Sigmoid colon (tissue), 6 donors: ENCODE measurements at regions not wholly inside any gene's neighbourhood (a gene's known extent, or its start where the extent isn't known, plus 50 kb on each side); places are given as distances from the start of the nearest gene placed in this dataset.

Experiments
- DNase-seq: peaks from one replicate; pipeline ENCODE4 v3.0.0-alpha.2; 2019
- H3K27ac ChIP-seq, 4 donors: fragments of 200-600 bp; sonication (generic); one replicate each; pipeline ENCODE4 v1.5.1; 2016 to 2019; ENCODE audit warnings: mild to moderate bottlenecking in 1 of 4
- H3K27me3 ChIP-seq, 3 donors: fragments of 200-600 bp; sonication (generic); one replicate each; pipeline ENCODE4 v1.5.1; 2019; ENCODE audit warnings: mild to moderate bottlenecking in 1 of 3
- H3K36me3 ChIP-seq, 4 donors: fragments of 200-600 bp; sonication (generic); one replicate each; pipeline ENCODE4 v1.5.1; 2016 to 2019
- H3K4me1 ChIP-seq, 4 donors: fragments of 200-600 bp; sonication (generic); one replicate each; pipeline ENCODE4 v1.5.1; 2017 to 2019
- H3K4me3 ChIP-seq, 4 donors: fragments of 200-600 bp; sonication (generic); one replicate each; pipeline ENCODE4 v1.5.1; 2017 to 2019; ENCODE audit warnings: mild to moderate bottlenecking in 2 of 4, moderate library complexity in 1 of 4
- H3K9me3 ChIP-seq, 4 donors: fragments of 200-600 bp in 3 of 4; sonication (generic) in 3 of 4; one replicate each; pipeline versions ENCODE4 v1.5.1 to v1.6.1; 2013 to 2019
- EP300 ChIP-seq, 4 donors: sonication (generic); formaldehyde crosslinking; IDR thresholded peaks; one replicate each; pipeline ENCODE4 v1.6.1; 2017; ENCODE audit warnings: antibody characterized with exemption in 4 of 4
- POLR2A ChIP-seq, 2 donors: fragments of 450-650 bp; IDR thresholded peaks; one replicate each; pipeline ENCODE4 v1.6.1; 2016; ENCODE audit warnings: antibody characterized with exemption in 2 of 2, mild to moderate bottlenecking in 2 of 2, moderate library complexity in 2 of 2
- POLR2AphosphoS5 ChIP-seq, 4 donors: sonication (generic); formaldehyde crosslinking; IDR thresholded peaks; one replicate each; pipeline ENCODE4 v1.6.1; 2017; ENCODE audit warnings: antibody characterized with exemption in 4 of 4
- WGBS, 2 donors: extraction: QIAGEN DNeasy Blood & Tissue Kit; methylation state at CpG; one replicate each; pipeline ENCODE4 v1.1.7; 2013; 5-methylcytosine and 5-hydroxymethylcytosine counted together
- intact Hi-C: fragments of 100-400 bp; cut with DNase I; formaldehyde crosslinking; loops from one replicate; pipeline ENCODE4 v1.15.1; 2023
- TF ChIP-seq, protein P1 (sequence below), 4 experiments: fragments of 450-650 bp in 3 of 4; fragments of 200-600 bp in 1 of 4; IDR thresholded peaks; one replicate each; pipeline ENCODE4 v1.5.1; 2016 to 2019; ENCODE audit warnings: antibody characterized with exemption in 4 of 4, mild to moderate bottlenecking in 3 of 4, moderate library complexity in 2 of 4
- donor health status: healthy with polysubstance abuse.
- donor health status: healthy.

DNA sequence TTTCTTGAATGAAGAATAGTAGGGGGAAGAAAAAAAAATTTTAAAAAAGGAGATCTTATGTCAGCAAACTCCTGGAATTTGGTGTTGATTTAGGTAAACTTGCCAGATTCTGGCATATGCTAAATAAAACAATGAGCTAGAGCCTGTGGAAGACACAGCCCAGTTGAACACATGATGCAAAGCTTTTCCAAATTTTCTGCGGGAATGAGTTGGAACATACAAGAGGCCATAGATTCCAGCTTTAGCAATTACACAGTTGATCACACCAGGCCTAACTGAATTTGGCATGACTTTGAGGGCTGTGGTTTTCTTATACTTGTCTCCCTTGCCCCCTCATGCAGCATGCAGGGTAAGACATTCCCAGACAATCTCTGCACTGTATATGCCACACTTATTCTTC lies 297.0 kb downstream of the SH3GL2 start:
- no peak for DNase-seq
- Histone ChIP-seq H3K9me3 (peaks cover 0 to 3% (median 0%) of the 10 kb centered on the region in 4 donors), H3K27ac (no peak overlapping the region), H3K4me3 (no peak overlapping the region), H3K27me3 (no peaks in the 10 kb centered on the region), H3K36me3 (no peaks in the 10 kb centered on the region), H3K4me1 (no peaks in the 10 kb centered on the region)
- TF ChIP-seq POLR2AphosphoS5 (IDR thresholded peaks at IDR 0.05) (no peak), EP300 (IDR thresholded peaks at IDR 0.05) (no peak), POLR2A (IDR thresholded peaks at IDR 0.05) (no peak)
- TF ChIP-seq, protein P1, sequence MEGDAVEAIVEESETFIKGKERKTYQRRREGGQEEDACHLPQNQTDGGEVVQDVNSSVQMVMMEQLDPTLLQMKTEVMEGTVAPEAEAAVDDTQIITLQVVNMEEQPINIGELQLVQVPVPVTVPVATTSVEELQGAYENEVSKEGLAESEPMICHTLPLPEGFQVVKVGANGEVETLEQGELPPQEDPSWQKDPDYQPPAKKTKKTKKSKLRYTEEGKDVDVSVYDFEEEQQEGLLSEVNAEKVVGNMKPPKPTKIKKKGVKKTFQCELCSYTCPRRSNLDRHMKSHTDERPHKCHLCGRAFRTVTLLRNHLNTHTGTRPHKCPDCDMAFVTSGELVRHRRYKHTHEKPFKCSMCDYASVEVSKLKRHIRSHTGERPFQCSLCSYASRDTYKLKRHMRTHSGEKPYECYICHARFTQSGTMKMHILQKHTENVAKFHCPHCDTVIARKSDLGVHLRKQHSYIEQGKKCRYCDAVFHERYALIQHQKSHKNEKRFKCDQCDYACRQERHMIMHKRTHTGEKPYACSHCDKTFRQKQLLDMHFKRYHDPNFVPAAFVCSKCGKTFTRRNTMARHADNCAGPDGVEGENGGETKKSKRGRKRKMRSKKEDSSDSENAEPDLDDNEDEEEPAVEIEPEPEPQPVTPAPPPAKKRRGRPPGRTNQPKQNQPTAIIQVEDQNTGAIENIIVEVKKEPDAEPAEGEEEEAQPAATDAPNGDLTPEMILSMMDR (IDR thresholded peaks at IDR 0.05) = no peak
- intact Hi-C loops = no loop called here
- WGBS, 2 donors = 90 to 94% methylated on average over 1 of the region's 1 CpG

DNA sequence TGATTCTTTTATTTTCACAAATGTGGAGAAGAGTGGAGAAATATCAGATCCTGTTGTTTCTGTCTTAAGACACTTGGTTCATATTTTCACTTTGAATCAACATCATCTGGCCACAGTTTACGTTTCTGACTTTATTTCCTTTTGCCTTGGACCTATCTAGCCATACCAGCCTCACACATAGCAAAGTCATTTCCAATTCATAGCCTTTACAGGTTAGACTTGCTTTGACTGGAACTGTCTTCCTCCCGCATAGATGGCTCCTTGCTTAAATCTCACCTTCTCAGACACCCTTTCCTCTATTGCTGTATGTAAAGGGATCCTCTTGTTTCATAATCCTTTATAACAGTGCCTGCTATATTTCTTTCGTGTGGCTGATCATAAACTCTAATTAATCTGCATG lies 297.8 kb downstream of the SH3GL2 start:
- no peak overlapping the region for H3K4me3 ChIP-seq
- H3K9me3 ChIP-seq = peaks cover 0 to 3% (median 0%) of the 10 kb centered on the region in 4 donors
- DNase-seq = no peak
- no peaks in the 10 kb centered on the region for H3K36me3 ChIP-seq
- 82 to 87% methylated on average over 3 of the region's 3 CpGs for WGBS, 2 donors
- H3K27ac ChIP-seq = no peak overlapping the region
- TF ChIP-seq POLR2A (IDR thresholded peaks at IDR 0.05) (no peak), POLR2AphosphoS5 (IDR thresholded peaks at IDR 0.05) (no peak), EP300 (IDR thresholded peaks at IDR 0.05) (no peak)
- TF ChIP-seq, protein P1 (IDR thresholded peaks at IDR 0.05) = no peak
- H3K4me1 ChIP-seq = no peaks in the 10 kb centered on the region
- no peaks in the 10 kb centered on the region for H3K27me3 ChIP-seq
- intact Hi-C loops = no loop called here

DNA sequence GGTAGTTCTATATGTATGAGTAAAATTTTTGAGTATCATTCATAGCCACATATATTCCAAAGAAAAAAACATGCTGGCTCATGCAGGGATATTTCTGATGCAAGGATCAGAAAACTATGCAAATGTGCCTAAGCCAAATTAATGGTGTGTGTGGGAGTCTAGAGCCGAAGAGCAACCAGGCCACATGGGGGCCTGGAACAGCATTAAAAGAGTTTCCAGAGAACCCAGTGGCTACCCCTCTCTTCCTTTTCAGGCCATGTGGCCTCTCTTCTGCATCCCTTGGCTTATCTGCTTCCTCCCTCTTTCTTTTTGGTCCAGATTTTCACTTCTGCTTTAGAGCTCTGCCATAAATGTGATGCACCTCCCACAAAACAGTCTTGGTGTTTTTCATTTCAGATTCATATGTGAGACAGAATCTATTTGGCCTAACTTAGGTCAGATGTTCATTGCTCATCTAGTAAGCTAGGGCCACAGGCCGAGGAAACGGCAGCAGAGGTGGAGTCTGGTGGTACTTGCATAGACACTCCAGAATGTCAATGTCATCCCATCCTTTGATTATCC lies 300.0 kb downstream of the SH3GL2 start:
- Histone ChIP-seq H3K4me1 (no peaks in the 10 kb centered on the region), H3K27ac (no peak overlapping the region), H3K36me3 (no peaks in the 10 kb centered on the region), H3K9me3 (peaks cover 0 to under 1% (median 0%) of the 10 kb centered on the region in 4 donors), H3K4me3 (no peak overlapping the region), H3K27me3 (no peaks in the 10 kb centered on the region)
- DNase-seq = no peak
- intact Hi-C loops = no loop called here
- 81 to 93% methylated on average over 3 of the region's 3 CpGs for WGBS, 2 donors
- TF ChIP-seq, protein P1 (IDR thresholded peaks at IDR 0.05) = no peak
- no peak for TF ChIP-seq EP300 (IDR thresholded peaks at IDR 0.05)
- no peak for TF ChIP-seq POLR2AphosphoS5 (IDR thresholded peaks at IDR 0.05)
- TF ChIP-seq POLR2A (IDR thresholded peaks at IDR 0.05) = no peak

DNA sequence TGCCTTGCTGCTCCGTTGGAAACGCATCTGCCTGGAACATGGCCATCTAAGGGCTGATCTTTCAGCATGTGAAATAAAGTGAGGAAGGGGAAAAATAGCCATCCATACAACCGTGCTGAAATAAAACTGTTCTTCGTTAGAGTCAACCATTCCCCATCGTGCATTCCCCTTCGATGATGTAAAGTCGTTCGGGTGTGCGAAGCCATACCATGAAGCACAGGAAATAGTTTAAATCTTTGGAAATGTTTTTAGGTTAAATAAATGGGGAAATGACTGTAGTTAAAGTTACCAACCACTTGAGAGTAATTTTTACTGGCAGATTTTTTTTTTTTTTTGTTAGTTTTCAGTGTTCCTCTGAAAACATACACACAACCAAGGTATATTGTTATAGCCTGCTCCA lies 302.5 kb downstream of the SH3GL2 start:
- Histone ChIP-seq H3K4me1 (no peaks in the 10 kb centered on the region), H3K36me3 (no peaks in the 10 kb centered on the region), H3K4me3 (no peak overlapping the region), H3K9me3 (no peaks in the 10 kb centered on the region), H3K27ac (no peak overlapping the region), H3K27me3 (no peaks in the 10 kb centered on the region)
- intact Hi-C loops = no loop called here
- TF ChIP-seq, protein P1 (IDR thresholded peaks at IDR 0.05) = no peak
- TF ChIP-seq EP300 (IDR thresholded peaks at IDR 0.05) = no peak
- WGBS, 2 donors = 79 to 88% methylated on average over 9 of the region's 9 CpGs
- no peak for DNase-seq
